HG02623 (cell line): ENCODE measurements at regions not wholly inside any gene's neighbourhood (a gene's known extent, or its start where the extent isn't known, plus 50 kb on each side); places are given as distances from the start of the nearest gene placed in this dataset.
"Not testable (repeated sequence)": the region's sequence is repeated elsewhere in the genome, so short reads cannot be mapped to it uniquely, and the experiment has no call there.

ENCODE experiments used
- ATAC-seq: cut with Tn5 transposase; IDR thresholded peaks from one replicate; pipeline ENCODE4 v1.9.1; 2021; ENCODE audit warnings: moderate library complexity; ENCODE audit not compliant: unreplicated experiment

- no peak for ATAC-seq
Measured at GRCh38 chr3:110957247-110958025, 114.2 kb upstream of the NECTIN3 start.

- ATAC-seq = no peak
Measured at GRCh38 chr3:110958313-110959147, 113.1 kb upstream of the NECTIN3 start.

DNA sequence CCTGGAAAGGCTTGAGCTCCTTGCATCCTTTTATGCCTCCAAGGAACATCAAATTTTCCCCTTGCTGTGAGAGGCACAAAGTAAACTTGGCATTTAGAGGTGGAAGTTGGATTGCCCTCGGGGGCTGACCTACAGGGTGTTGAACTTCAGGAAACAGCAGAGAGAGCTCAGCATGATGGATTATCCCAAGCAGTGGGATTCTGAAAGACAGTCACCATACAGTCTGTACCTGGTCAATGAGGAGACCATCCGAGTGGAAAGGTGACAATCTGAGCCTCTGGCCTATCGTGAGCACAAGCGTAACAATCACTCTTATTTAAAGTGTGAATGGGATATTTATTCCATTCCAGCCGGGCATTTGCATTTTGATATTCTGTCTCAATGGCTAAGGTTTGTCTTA lies 105.6 kb upstream of the NECTIN3 start:
- no peak for ATAC-seq

DNA sequence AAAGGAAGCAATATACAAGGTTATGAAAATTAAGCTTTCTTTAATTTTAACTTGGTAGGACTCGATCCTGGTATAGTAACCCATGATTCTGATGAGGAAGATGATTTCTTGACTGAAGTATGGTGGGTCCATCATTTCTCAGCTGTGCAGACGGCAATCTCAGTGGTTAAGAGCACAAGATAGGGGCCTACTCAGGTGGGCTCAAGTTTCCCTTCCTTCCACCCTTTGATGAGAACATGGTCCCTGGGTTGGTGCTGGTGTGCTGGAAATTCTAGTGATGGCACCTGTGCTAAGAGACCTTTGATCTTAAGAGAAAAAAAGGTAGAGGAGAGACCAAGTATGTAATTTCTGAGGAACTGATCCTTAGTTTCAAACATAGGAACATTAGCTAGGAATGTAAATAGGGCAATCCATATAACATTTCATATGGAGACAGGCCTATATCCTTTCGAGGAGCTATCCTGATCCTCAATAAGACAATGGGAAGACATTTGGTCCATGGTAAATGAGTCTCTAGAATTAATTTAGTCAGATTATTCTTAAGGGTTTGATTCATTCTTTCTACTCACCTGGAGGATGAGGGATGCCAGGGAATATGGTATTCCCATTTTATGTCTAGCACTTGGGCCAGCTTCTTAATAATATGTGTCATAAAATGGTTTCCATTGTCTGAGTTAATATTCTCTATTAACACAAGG lies 104.5 kb upstream of the NECTIN3 start:
- no peak for ATAC-seq

- no peak for ATAC-seq
Measured at GRCh38 chr3:110968076-110968475, 103.5 kb upstream of the NECTIN3 start.

DNA sequence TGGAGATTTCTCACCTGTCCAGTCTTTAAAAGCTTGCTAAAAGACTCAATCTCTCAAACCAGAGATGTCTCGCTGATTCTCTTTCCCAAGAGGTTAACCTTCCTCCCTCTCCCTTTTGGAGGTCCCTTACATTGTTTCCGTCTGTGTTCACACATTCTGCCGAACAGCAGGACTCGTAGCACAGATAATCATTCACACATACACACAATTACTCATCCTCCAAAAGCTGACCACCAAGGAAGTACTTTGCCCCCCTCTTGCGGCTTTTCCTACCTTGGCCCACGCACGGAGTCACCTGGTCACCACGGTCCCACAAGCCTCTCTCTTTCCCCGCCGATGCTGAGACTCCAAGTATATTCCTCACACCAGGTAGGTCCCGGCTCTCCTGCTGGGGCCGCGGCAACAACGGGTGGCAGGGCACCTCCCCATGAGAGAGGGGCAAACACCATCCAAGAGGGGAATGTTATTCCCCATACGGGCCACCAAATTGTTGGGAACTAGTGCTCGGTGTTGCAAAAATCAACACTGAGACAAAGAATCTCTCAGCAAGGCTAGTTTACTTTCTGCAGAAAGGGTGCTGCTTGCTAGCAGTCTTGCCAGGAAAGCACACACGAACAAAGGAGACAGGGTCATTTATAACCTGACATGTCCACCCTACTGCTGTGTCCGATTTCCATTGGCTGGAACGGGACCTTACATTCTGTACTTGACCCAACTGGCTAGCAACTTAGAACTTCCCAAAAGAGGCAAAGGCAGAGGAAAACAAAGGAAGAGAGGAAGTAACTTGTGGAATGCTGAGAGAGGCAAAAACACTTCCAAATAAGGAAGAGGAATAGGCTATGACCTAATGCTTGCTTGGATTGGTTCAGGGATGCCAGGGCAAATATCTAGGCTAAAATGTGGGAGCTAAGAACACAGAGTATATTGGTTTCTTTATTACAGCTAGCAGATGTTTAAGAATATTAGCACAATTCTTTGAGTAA lies 102.1 kb upstream of the NECTIN3 start:
- no peak for ATAC-seq

DNA sequence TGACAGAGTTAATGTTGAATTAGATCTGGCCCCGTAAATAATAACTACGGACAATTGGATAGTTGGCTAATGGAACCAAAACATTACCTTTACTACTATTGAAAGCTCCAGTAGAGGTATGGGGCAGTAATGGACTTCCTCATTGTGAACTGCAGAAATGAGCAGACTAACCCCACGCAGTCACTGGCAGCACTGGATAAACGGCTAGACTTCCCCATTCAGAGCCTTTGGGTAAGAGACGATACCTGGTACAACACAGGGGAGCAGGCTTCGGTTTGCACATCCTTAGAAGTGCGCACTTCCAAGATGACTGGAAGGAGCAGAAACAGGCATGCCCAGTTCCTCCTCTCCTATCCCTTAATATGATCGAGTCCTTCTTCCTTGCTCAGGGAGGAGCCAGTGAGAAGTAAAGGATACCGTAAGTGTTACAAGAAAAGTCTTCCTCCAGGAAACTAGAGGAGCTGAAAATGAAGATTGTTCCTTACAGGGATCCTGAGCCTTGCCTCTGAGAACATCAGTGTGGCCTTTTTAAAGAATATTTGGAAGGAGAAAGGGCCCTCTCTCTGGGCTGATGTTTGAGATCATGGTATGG lies 100.5 kb upstream of the NECTIN3 start:
- ATAC-seq = no peak

- no peak for ATAC-seq
Measured at GRCh38 chr3:110973263-110973895, 98.2 kb upstream of the NECTIN3 start.

DNA sequence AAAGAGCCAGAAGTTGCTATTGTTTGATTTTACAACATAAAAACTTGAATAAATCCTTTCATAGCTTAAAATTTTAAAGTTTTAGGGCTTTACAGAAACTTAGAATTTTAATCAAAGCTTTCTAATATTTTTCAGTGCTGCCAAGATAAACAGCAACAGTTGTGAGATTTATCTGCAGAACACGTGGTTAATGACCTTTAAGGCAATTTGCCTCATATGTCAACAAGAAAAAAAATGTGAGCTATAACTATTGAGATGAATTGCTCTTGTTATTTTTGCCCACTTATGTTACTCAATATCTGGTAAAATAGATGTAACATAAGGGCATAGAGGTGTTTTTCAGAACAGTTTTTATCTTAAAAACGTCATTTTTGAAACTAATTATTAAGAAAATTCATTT lies 96.7 kb upstream of the NECTIN3 start:
- no peak for ATAC-seq

DNA sequence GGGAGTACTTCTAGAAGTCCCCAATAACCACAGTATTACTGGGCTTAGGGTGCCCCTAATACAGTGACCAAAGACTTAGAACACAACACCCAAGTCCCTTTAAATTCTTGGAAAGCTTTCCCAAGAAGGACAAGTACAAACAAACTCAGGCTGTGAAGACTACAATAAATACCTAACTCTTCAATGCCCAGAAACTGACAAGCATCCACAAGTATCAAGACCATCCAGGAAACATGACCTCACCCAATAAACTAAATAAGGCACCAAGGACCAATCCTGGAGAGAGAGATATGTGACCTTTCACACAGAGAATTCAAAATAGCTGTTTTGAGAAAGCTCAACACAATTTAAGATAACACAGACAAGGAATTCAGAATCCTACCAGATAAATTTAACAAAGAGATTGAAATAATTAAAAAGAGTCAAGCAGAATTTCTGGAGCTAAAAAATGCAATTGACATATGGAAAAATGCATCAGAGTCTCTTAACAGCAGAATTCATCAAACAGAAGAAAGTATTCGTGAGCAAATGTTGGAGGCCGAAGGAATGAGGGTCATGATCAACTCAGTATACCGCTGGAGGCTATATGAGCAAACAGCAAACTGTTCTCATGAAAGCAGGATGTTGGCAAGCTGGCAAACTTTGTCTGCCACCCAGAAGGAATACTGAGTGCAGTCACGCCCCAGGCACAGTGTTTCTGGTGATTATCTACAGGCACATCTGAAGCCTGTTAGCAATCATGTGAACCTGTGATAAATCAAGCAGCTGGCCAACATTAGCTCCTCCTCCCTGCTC lies 87.0 kb upstream of the NECTIN3 start:
- ATAC-seq = no peak

GRCh38 chr3:110989446-110989845 lies 82.2 kb upstream of the NECTIN3 start:
- no peak for ATAC-seq

- ATAC-seq = no peak
Measured at GRCh38 chr3:110995461-110996231, 76.0 kb upstream of the NECTIN3 start.

GRCh38 chr3:110998766-110999165 lies 72.8 kb upstream of the NECTIN3 start:
- ATAC-seq = not testable (repeated sequence)

DNA sequence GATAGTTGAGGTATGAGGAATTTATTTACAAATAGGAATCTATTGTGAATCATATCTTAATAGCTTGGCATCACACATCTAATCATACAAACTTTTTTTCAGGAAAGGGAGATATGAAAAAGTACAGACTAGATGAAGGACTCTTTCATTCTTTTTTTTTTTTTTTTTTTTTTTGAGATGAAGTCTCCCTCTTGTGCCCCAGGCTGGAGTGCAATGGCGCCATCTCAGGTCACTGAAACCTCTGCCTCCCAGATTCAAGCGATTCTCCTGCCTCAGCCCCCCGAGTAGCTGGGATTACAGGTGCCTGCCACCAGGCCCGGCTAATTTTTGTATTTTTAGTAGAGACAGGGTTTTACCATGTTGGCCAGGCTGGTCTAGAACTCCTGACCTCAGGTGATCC lies 65.1 kb upstream of the NECTIN3 start:
- not testable (repeated sequence) for ATAC-seq

- no peak for ATAC-seq
Measured at GRCh38 chr3:111012388-111013248, 59.0 kb upstream of the NECTIN3 start.
